Endothelial cell of umbilical vein (primary cell): ENCODE measurements at regions not wholly inside any gene's neighbourhood (a gene's known extent, or its start where the extent isn't known, plus 50 kb on each side); places are given as distances from the start of the nearest gene placed in this dataset.

Source experiments
- BruUV-seq: library from RNA; stranded (reverse); fragments of 400-500 nt; replicated peaks from 2 replicates; lab custom pipeline; 2021; lab: Mats Ljungman, UMichigan
- CTCF ChIA-PET: fragments of 300-600, 350-600 bp; sonication (Branson Sonifier 250); formaldehyde crosslinking; loops from one replicate; lab custom pipeline; 2021; ENCODE audit warnings: antibody characterized with exemption, inconsistent platforms; lab: Charles Lee
- POLR2A ChIA-PET: fragments of 300-600, 350-600 bp; sonication (Branson Sonifier 250); formaldehyde crosslinking; loops from one replicate; lab custom pipeline; 2021; ENCODE audit warnings: antibody characterized with exemption, inconsistent platforms; lab: Charles Lee
- DNase-seq: peaks from one replicate; pipeline ENCODE4 v3.0.0-alpha.2; 2011; ENCODE audit warnings: low read depth, low spot score
- FAIRE-seq: peaks from 2 replicates; lab custom pipeline; 2011; peaks lifted over from hg19 to GRCh38; lab: Jason Lieb, UNC
- H2AFZ ChIP-seq: 2 replicates; pipeline ENCODE4 v1.6.0; 2012; ENCODE audit warnings: low read depth, low read length, control low read depth, inconsistent platforms
- H3K27ac ChIP-seq: 2 replicates; pipeline ENCODE4 v1.5.1; 2011; ENCODE audit warnings: low read depth, mild to moderate bottlenecking, control low read depth, low read length, moderate library complexity; ENCODE audit not compliant: insufficient read depth
- H3K27me3 ChIP-seq, 2 experiments: 2 replicates each; pipeline versions ENCODE4 v1.6.0 to v1.6.1; 2011; ENCODE audit warnings: low read length in 2 of 2, mixed read lengths in 1 of 2; ENCODE audit not compliant: control insufficient read depth in 2 of 2, insufficient read depth in 2 of 2
- H3K36me3 ChIP-seq, 2 experiments: 2 replicates in 1 of 2; 3 replicates in 1 of 2; pipeline ENCODE4 v1.5.1; 2011; ENCODE audit warnings: low read length in 2 of 2, mild to moderate bottlenecking in 1 of 2, moderate library complexity in 1 of 2; ENCODE audit not compliant: control insufficient read depth in 2 of 2, insufficient read depth in 2 of 2; ENCODE audit errors: extremely low read depth in 1 of 2
- H3K4me1 ChIP-seq: 3 replicates; pipeline ENCODE4 v1.5.1; 2011; ENCODE audit warnings: mild to moderate bottlenecking, low read length; ENCODE audit not compliant: control insufficient read depth, insufficient read depth; ENCODE audit errors: extremely low read depth
- H3K4me2 ChIP-seq: 2 replicates; pipeline ENCODE4 v1.6.1; 2011; ENCODE audit warnings: low read length, control low read depth, mixed read lengths; ENCODE audit not compliant: insufficient read depth
- H3K4me3 ChIP-seq, 3 experiments: fragments of 200-600 bp in 1 of 3; sonication (generic), shearing (Covaris generic) in 1 of 3; replicated peaks in 1 of 3; 2 replicates each; pipeline ENCODE4 v1.5.1; 2011 to 2016; ENCODE audit warnings: control low read depth in 3 of 3, low read length in 3 of 3, mild to moderate bottlenecking in 2 of 3, inconsistent platforms in 1 of 3, low read depth in 1 of 3, moderate library complexity in 1 of 3; ENCODE audit not compliant: insufficient read depth in 1 of 3
- H3K79me2 ChIP-seq: 2 replicates; pipeline ENCODE4 v1.6.0; 2012; ENCODE audit warnings: low read length, inconsistent platforms; ENCODE audit not compliant: control insufficient read depth, insufficient read depth
- H3K9ac ChIP-seq: replicated peaks from 2 replicates; pipeline ENCODE3; 2011; ENCODE audit warnings: low read length, control low read depth; ENCODE audit not compliant: insufficient read depth; ENCODE audit errors: extremely low read depth
- H3K9me1 ChIP-seq: replicated peaks from 3 replicates; pipeline ENCODE4 v1.6.0; 2011; ENCODE audit warnings: mild to moderate bottlenecking, low read length; ENCODE audit not compliant: control insufficient read depth, insufficient read depth; ENCODE audit errors: extremely low read depth
- H3K9me3 ChIP-seq: replicated peaks from 2 replicates; pipeline ENCODE4 v1.5.1; 2012; ENCODE audit warnings: low read length, inconsistent platforms; ENCODE audit not compliant: control insufficient read depth, insufficient read depth
- H4K20me1 ChIP-seq: replicated peaks from 2 replicates; pipeline ENCODE3; 2011; ENCODE audit warnings: mild to moderate bottlenecking, low read length; ENCODE audit not compliant: control insufficient read depth, insufficient read depth; ENCODE audit errors: extremely low read depth
- EZH2 ChIP-seq: IDR thresholded peaks from 2 replicates; pipeline ENCODE4 v1.6.1; 2012; ENCODE audit warnings: borderline replicate concordance, low read depth, mild to moderate bottlenecking, moderate library complexity, low read length, inconsistent platforms; ENCODE audit not compliant: severe bottlenecking
- GATA2 ChIP-seq: IDR thresholded peaks from 2 replicates; pipeline ENCODE4 v1.7.0; 2011; ENCODE audit warnings: low read depth, mild to moderate bottlenecking, moderate library complexity, mixed read lengths, low read length; ENCODE audit not compliant: insufficient read length, insufficient read depth
- MYC ChIP-seq: IDR thresholded peaks from one replicate; pipeline ENCODE4 v1.6.1; 2011; ENCODE audit warnings: mild to moderate bottlenecking, low read depth, low read length
- POLR2A ChIP-seq: IDR thresholded peaks from 2 replicates; pipeline ENCODE4 v1.6.1; 2012; ENCODE audit warnings: low read depth, mild to moderate bottlenecking, control low read depth, low read length
- POLR2AphosphoS5 ChIP-seq: IDR thresholded peaks from 2 replicates; pipeline ENCODE4 v1.6.1; 2012; ENCODE audit warnings: low read depth, mild to moderate bottlenecking, control low read depth, low read length, moderate library complexity; ENCODE audit not compliant: insufficient read depth
- dilution Hi-C: fragments of 300-500 bp; cut with MboI; formaldehyde crosslinking; loops from one replicate; pipeline ENCODE4 v1.15.0; 2019; ENCODE audit warnings: low sequenced_read_pairs; ENCODE audit not compliant: extremely low pct_ligation_motif_present
- intact Hi-C: fragments of 100-400 bp; cut with micrococcal nuclease; formaldehyde crosslinking; loops from one replicate; pipeline ENCODE4 v1.10.0; 2022

DNA sequence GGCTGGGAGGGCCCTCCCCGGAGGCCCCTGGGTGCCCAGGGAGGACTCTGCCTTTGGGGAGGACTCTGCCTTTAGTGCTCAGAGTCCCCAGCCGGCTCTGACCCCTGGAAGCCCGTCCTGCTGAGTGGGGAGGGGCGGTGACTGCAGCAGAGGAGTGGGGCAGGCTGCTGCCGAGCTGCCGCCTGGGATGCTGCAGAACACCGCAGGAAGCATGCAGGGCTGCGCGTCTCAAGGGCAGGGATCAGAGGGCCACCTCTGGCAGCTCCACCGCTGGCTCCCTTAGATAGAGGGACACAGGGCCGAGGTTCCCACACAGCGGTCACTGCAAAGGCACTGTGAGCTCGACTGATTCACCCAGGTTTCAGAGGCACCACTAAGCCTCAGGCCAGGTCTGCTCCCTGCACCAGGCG is 82.2 kb upstream of the GATA5 start:
- no peak for TF ChIP-seq POLR2AphosphoS5
- no peak for TF ChIP-seq EZH2
- TF ChIP-seq MYC: no peak
- no peak for TF ChIP-seq POLR2A
- no peak for TF ChIP-seq GATA2
- no peak for FAIRE-seq
- intact Hi-C loops (no loop called here), dilution Hi-C loops (no loop called here)
- ChIA-PET POLR2A (no interaction called here), CTCF (no interaction called here)
- BruUV-seq: no TSS peak
- no peak overlapping the region for H2AFZ ChIP-seq
- no peak overlapping the region for H3K27ac ChIP-seq
- H3K4me3 ChIP-seq: no peak overlapping the region
- H3K4me1 ChIP-seq: no peaks in the 10 kb centered on the region
- no peaks in the 10 kb centered on the region for H3K9me1 ChIP-seq
- H3K4me2 ChIP-seq: no peak overlapping the region
- H3K9ac ChIP-seq: no peak overlapping the region
- no peaks in the 10 kb centered on the region for H3K36me3 ChIP-seq
- DNase-seq: no peak
- H4K20me1 ChIP-seq: no peaks in the 10 kb centered on the region
- no peaks in the 10 kb centered on the region for H3K27me3 ChIP-seq
- H3K79me2 ChIP-seq: no peaks in the 10 kb centered on the region
- no peaks in the 10 kb centered on the region for H3K9me3 ChIP-seq

GRCh38 chr20:62558779-62559178 is 83.0 kb upstream of the GATA5 start:
- Histone ChIP-seq H3K9me3 (no peaks in the 10 kb centered on the region), H3K4me2 (no peak overlapping the region)

More at GRCh38 chr20:62558779-62559178, 83.0 kb upstream of the GATA5 start:
- dilution Hi-C loops: no loop called here
- Histone ChIP-seq H3K9me1 (no peaks in the 10 kb centered on the region), H3K4me3 (no peak overlapping the region), H3K4me1 (no peaks in the 10 kb centered on the region), H3K27ac (no peak overlapping the region), H3K9ac (no peak overlapping the region), H3K27me3 (no peaks in the 10 kb centered on the region), H3K79me2 (no peaks in the 10 kb centered on the region), H4K20me1 (no peaks in the 10 kb centered on the region), H3K36me3 (no peaks in the 10 kb centered on the region), H2AFZ (no peak overlapping the region)
- FAIRE-seq: no peak
- no peak for DNase-seq
- CTCF ChIA-PET: no interaction called here
- POLR2A ChIA-PET: no interaction called here
- intact Hi-C loops: no loop called here
- no peak for TF ChIP-seq POLR2AphosphoS5
- no TSS peak for BruUV-seq
